ENCODE measurements at regions not wholly inside any gene's neighbourhood (a gene's known extent, or its start where the extent isn't known, plus 50 kb on each side); places are given as distances from the start of the nearest gene placed in this dataset.

- H3K4me3 ChIP-seq (ENCODE audit: low read depth, low read length), result no peak overlapping the region
- no peak for TF ChIP-seq CTCF (IDR thresholded peaks at IDR 0.05; ENCODE audit: low read depth, low read length)
These were observed 1440.2 kb upstream of the ACO1 start for GRCh38 chr9:30944225-30944569.

GRCh38 chr9:30944741-30945280 is 1439.6 kb upstream of the ACO1 start:
- no peak overlapping the region for H3K4me3 ChIP-seq (ENCODE audit: low read depth, low read length)
- no peak for TF ChIP-seq CTCF (IDR thresholded peaks at IDR 0.05; ENCODE audit: low read depth, low read length)

GRCh38 chr9:30964332-30964731 is 1420.1 kb upstream of the ACO1 start:
- no peak overlapping the region for H3K4me3 ChIP-seq (ENCODE audit: low read depth, low read length)
- TF ChIP-seq CTCF (IDR thresholded peaks at IDR 0.05; ENCODE audit: low read depth, low read length), result no peak

- H3K4me3 ChIP-seq (ENCODE audit: low read depth, low read length), result no peak overlapping the region
- no peak for TF ChIP-seq CTCF (IDR thresholded peaks at IDR 0.05; ENCODE audit: low read depth, low read length)
These were observed 1417.0 kb upstream of the ACO1 start for GRCh38 chr9:30967476-30967875.

GRCh38 chr9:30970186-30970585 is 1414.3 kb upstream of the ACO1 start:
- TF ChIP-seq CTCF (IDR thresholded peaks at IDR 0.05; ENCODE audit: low read depth, low read length), result no peak
- no peak overlapping the region for H3K4me3 ChIP-seq (ENCODE audit: low read depth, low read length)

GRCh38 chr9:30970812-30971211 is 1413.6 kb upstream of the ACO1 start:
- no peak for TF ChIP-seq CTCF (IDR thresholded peaks at IDR 0.05; ENCODE audit: low read depth, low read length)
- H3K4me3 ChIP-seq (ENCODE audit: low read depth, low read length), result no peak overlapping the region

GRCh38 chr9:30972654-30973053 is 1411.8 kb upstream of the ACO1 start:
- TF ChIP-seq CTCF (IDR thresholded peaks at IDR 0.05; ENCODE audit: low read depth, low read length), result no peak
- H3K4me3 ChIP-seq (ENCODE audit: low read depth, low read length), result no peak overlapping the region

Measured in WI38 (cell line).